HCT116 (cell line): ENCODE measurements at regions not wholly inside any gene's neighbourhood (a gene's known extent, or its start where the extent isn't known, plus 50 kb on each side); places are given as distances from the start of the nearest gene placed in this dataset.

ENCODE experiments used
- ATF3 ChIP-seq: IDR thresholded peaks from 2 replicates; pipeline ENCODE4 v1.6.1; 2012
- CBX3 ChIP-seq: IDR thresholded peaks from 2 replicates; pipeline ENCODE4 v1.6.1; 2012; ENCODE audit warnings: low read depth
- CEBPB ChIP-seq: IDR thresholded peaks from 2 replicates; pipeline ENCODE4 v1.6.1; 2012; ENCODE audit warnings: low read depth
- CTCF ChIP-seq, 3 experiments: fragments of 200-600 bp in 1 of 3; sonication (generic) in 1 of 3; IDR thresholded peaks in 2 of 3; conservative IDR thresholded peaks in 1 of 3; 2 replicates each; pipeline ENCODE4 v1.5.1; 2012 to 2017; ENCODE audit warnings: low read depth in 2 of 3, low read length in 2 of 3, antibody characterized with exemption in 1 of 3, borderline replicate concordance in 1 of 3, control low read depth in 1 of 3, mild to moderate bottlenecking in 1 of 3, mixed read lengths in 1 of 3, mixed run types in 1 of 3, moderate library complexity in 1 of 3; ENCODE audit not compliant: insufficient read depth in 1 of 3
- EZH2 ChIP-seq: fragments of 200-600 bp; sonication (generic); IDR thresholded peaks from 2 replicates; pipeline ENCODE4 v1.6.1; 2017; ENCODE audit warnings: antibody characterized with exemption, mixed run types
- EZH2phosphoT487 ChIP-seq: fragments of 200-600 bp; IDR thresholded peaks from 2 replicates; pipeline ENCODE4 v1.6.1; 2018; ENCODE audit warnings: antibody characterized with exemption, borderline replicate concordance
- FOSL1 ChIP-seq: IDR thresholded peaks from 2 replicates; pipeline ENCODE4 v1.6.1; 2012; ENCODE audit warnings: low read depth
- POLR2A ChIP-seq: IDR thresholded peaks from 2 replicates; pipeline ENCODE4 v1.7.0; 2011; ENCODE audit warnings: borderline replicate concordance; ENCODE audit not compliant: insufficient read depth, insufficient read length; ENCODE audit errors: extremely low read depth
- POLR2AphosphoS5 ChIP-seq: IDR thresholded peaks from 2 replicates; pipeline ENCODE4 v1.6.1; 2011; ENCODE audit warnings: mild to moderate bottlenecking, low read depth, low read length, moderate library complexity
- REST ChIP-seq: IDR thresholded peaks from 2 replicates; pipeline ENCODE4 v1.6.1; 2012; ENCODE audit warnings: low read depth
- SIN3A ChIP-seq: IDR thresholded peaks from 2 replicates; pipeline ENCODE4 v1.6.1; 2012; ENCODE audit warnings: low read depth
- TCF7L2 ChIP-seq: IDR thresholded peaks from 2 replicates; pipeline ENCODE4 v1.7.0; 2011; ENCODE audit warnings: borderline replicate concordance, inconsistent platforms; ENCODE audit not compliant: insufficient read depth, insufficient read length; ENCODE audit errors: extremely low read depth
- YY1 ChIP-seq: IDR thresholded peaks from 2 replicates; pipeline ENCODE4 v1.6.1; 2011; ENCODE audit warnings: low read length, low read depth, moderate library complexity, mild to moderate bottlenecking; ENCODE audit not compliant: insufficient replicate concordance; ENCODE audit errors: extremely low read depth
- ZBTB33 ChIP-seq: IDR thresholded peaks from 2 replicates; pipeline ENCODE4 v1.6.1; 2011; ENCODE audit warnings: mild to moderate bottlenecking, low read length, moderate library complexity; ENCODE audit not compliant: insufficient replicate concordance; ENCODE audit errors: extremely low read depth

GRCh38 chr3:104672331-104672730, 694.4 kb upstream of the ALCAM start:
- TF ChIP-seq CTCF (IDR thresholded peaks at IDR 0.05 in 2 of 3, conservative IDR thresholded peaks at IDR 0.05 in 1 of 3; ENCODE audit: borderline replicate concordance in 1 of 3, insufficient read depth in 1 of 3, low read depth in 2 of 3, low read length in 2 of 3): no peak
- TF ChIP-seq POLR2A: no peak
- TF ChIP-seq EZH2phosphoT487: no peak
- TF ChIP-seq CBX3: no peak
- TF ChIP-seq YY1: no peak
- no peak for TF ChIP-seq EZH2
- no peak for TF ChIP-seq FOSL1
- TF ChIP-seq POLR2AphosphoS5: no peak
- no peak for TF ChIP-seq CEBPB
- TF ChIP-seq ATF3: no peak
- no peak for TF ChIP-seq SIN3A
- no peak for TF ChIP-seq ZBTB33
- TF ChIP-seq TCF7L2: no peak
- TF ChIP-seq REST: no peak
